CD14-positive monocyte (primary cell): ENCODE measurements at regions not wholly inside any gene's neighbourhood (a gene's known extent, or its start where the extent isn't known, plus 50 kb on each side); places are given as distances from the start of the nearest gene placed in this dataset.

Source experiments
- DNase-seq, 3 donors: peaks; one replicate each; pipeline ENCODE4 v3.0.0-alpha.2; 2011 to 2022
- H2AFZ ChIP-seq: 2 replicates; pipeline ENCODE4 v1.6.0; 2012; ENCODE audit warnings: mild to moderate bottlenecking, low read depth, low read length, inconsistent platforms; ENCODE audit not compliant: insufficient read depth, poor library complexity, severe bottlenecking
- H3K27ac ChIP-seq, 2 donors: 1 replicate in 1 of 2; 2 replicates in 1 of 2; pipeline ENCODE4 v1.5.1; 2012 to 2013; ENCODE audit warnings: low read length in 2 of 2, control low read depth in 1 of 2, inconsistent platforms in 1 of 2, low read depth in 1 of 2, mild to moderate bottlenecking in 1 of 2
- H3K27me3 ChIP-seq, 2 donors: one replicate each; pipeline versions ENCODE4 v1.6.0 to v1.6.1; 2011 to 2013; ENCODE audit warnings: low read length in 2 of 2; ENCODE audit not compliant: control insufficient read depth in 2 of 2, insufficient read depth in 2 of 2
- H3K36me3 ChIP-seq, 2 donors: replicated peaks in 1 of 2; 1 replicate in 1 of 2; 2 replicates in 1 of 2; pipeline versions ENCODE4 v1.5.1 to v1.6.1; 2012 to 2013; ENCODE audit warnings: low read length in 2 of 2, control low read depth in 1 of 2, inconsistent platforms in 1 of 2, mild to moderate bottlenecking in 1 of 2; ENCODE audit not compliant: insufficient read depth in 2 of 2, control insufficient read depth in 1 of 2
- H3K4me1 ChIP-seq, 2 donors: 1 replicate in 1 of 2; 2 replicates in 1 of 2; pipeline versions ENCODE4 v1.5.1 to v1.6.1; 2012 to 2013; ENCODE audit warnings: low read length in 2 of 2, control low read depth in 1 of 2, inconsistent platforms in 1 of 2, mild to moderate bottlenecking in 1 of 2, moderate library complexity in 1 of 2; ENCODE audit not compliant: insufficient read depth in 2 of 2, control insufficient read depth in 1 of 2
- H3K4me2 ChIP-seq: replicated peaks from 2 replicates; pipeline ENCODE3; 2012; ENCODE audit warnings: low read length, moderate library complexity, mild to moderate bottlenecking; ENCODE audit not compliant: poor library complexity, severe bottlenecking; ENCODE audit errors: extremely low read depth
- H3K4me3 ChIP-seq, 3 experiments: fragments of 200-600 bp in 1 of 3; sonication (generic) in 1 of 3; replicated peaks in 1 of 3; 1 replicate in 2 of 3; 2 replicates in 1 of 3; pipeline ENCODE4 v1.5.1; 2011 to 2013; ENCODE audit warnings: low read length in 3 of 3, mild to moderate bottlenecking in 3 of 3, control low read depth in 2 of 3, low read depth in 2 of 3, inconsistent platforms in 1 of 3, moderate library complexity in 1 of 3
- H3K79me2 ChIP-seq: 2 replicates; pipeline ENCODE4 v1.6.0; 2012; ENCODE audit warnings: mild to moderate bottlenecking, control low read depth, inconsistent platforms, low read length, moderate library complexity; ENCODE audit not compliant: insufficient read depth
- H3K9ac ChIP-seq: 2 replicates; pipeline ENCODE4 v1.6.0; 2017; ENCODE audit warnings: low read length, mild to moderate bottlenecking; ENCODE audit not compliant: insufficient read depth, poor library complexity, severe bottlenecking
- H3K9me3 ChIP-seq, 2 donors: replicated peaks in 1 of 2; 1 replicate in 1 of 2; 2 replicates in 1 of 2; pipeline versions ENCODE4 v1.5.1 to v1.6.1; 2012 to 2013; ENCODE audit warnings: low read length in 2 of 2, control low read depth in 1 of 2; ENCODE audit not compliant: control insufficient read depth in 1 of 2, insufficient read depth in 1 of 2
- H4K20me1 ChIP-seq: 2 replicates; pipeline ENCODE4 v1.6.0; 2012; ENCODE audit warnings: mild to moderate bottlenecking, low read length, control low read depth, moderate library complexity; ENCODE audit not compliant: insufficient read depth
- H3K27ac Mint-ChIP-seq, 7 donors: one replicate each; pipeline ENCODE4 v1.8.0; 2020; ENCODE audit warnings: mild to moderate bottlenecking in 7 of 7, mixed read lengths in 7 of 7, moderate library complexity in 6 of 7, inconsistent platforms in 2 of 7
- H3K27me3 Mint-ChIP-seq, 3 donors: one replicate each; pipeline ENCODE4 v1.8.0; 2021 to 2022; ENCODE audit warnings: low read depth in 3 of 3, mild to moderate bottlenecking in 3 of 3, mixed read lengths in 3 of 3, moderate library complexity in 3 of 3, inconsistent platforms in 1 of 3
- H3K36me3 Mint-ChIP-seq, 2 donors: one replicate each; pipeline ENCODE4 v1.8.0; 2020; ENCODE audit warnings: mixed read lengths in 2 of 2, inconsistent platforms in 1 of 2, mild to moderate bottlenecking in 1 of 2
- H3K4me1 Mint-ChIP-seq: one replicate; pipeline ENCODE4 v1.8.0; 2020; ENCODE audit warnings: mild to moderate bottlenecking, mixed read lengths
- H3K4me3 Mint-ChIP-seq, 2 donors: one replicate each; pipeline ENCODE4 v1.8.0; 2020; ENCODE audit warnings: mild to moderate bottlenecking in 2 of 2, mixed read lengths in 2 of 2, moderate library complexity in 1 of 2
- H3K9me3 Mint-ChIP-seq, 7 donors: one replicate each; pipeline ENCODE4 v1.8.0; 2020 to 2022; ENCODE audit warnings: mixed read lengths in 7 of 7, mild to moderate bottlenecking in 6 of 7, moderate library complexity in 6 of 7, inconsistent platforms in 2 of 7
- CTCF ChIP-seq: fragments of 200-600 bp; IDR thresholded peaks from one replicate; pipeline ENCODE4 v1.8.0; 2022; ENCODE audit warnings: antibody characterized with exemption, mild to moderate bottlenecking
- WGBS: methylation state at CpG from one replicate; pipeline ENCODE4 v1.1.5; 2013; ENCODE audit warnings: missing lambda C conversion rate; ENCODE audit not compliant: insufficient coverage; 5-methylcytosine and 5-hydroxymethylcytosine counted together
- intact Hi-C, 2 donors: fragments of 100-400 bp; cut with micrococcal nuclease; formaldehyde crosslinking; loops; one replicate each; pipeline versions ENCODE4 v1.15.0 to v1.15.1; 2023

- Mint-ChIP-seq H3K36me3 (peaks cover 0 to 3% of the 10 kb centered on the region in 2 donors), H3K27ac (no peak overlapping the region), H3K4me1 (no peaks in the 10 kb centered on the region), H3K4me3 (no peak overlapping the region), H3K9me3 (peaks cover 2 to 14% (median 5%) of the 10 kb centered on the region in 7 donors), H3K27me3 (no peaks in the 10 kb centered on the region)
- Histone ChIP-seq H3K4me1 (no peaks in the 10 kb centered on the region), H4K20me1 (no peaks in the 10 kb centered on the region), H3K36me3 (no peaks in the 10 kb centered on the region), H3K9ac (no peak overlapping the region), H3K9me3 (no peaks in the 10 kb centered on the region), H2AFZ (no peak overlapping the region), H3K4me2 (no peak overlapping the region), H3K79me2 (no peaks in the 10 kb centered on the region), H3K4me3 (no peak overlapping the region), H3K27me3 (no peaks in the 10 kb centered on the region), H3K27ac (no peak overlapping the region)
- intact Hi-C loops, result no loop called here
- no peak for TF ChIP-seq CTCF
- no peak for DNase-seq
- WGBS, result no CpG with 5 or more reads among the region's 1 CpG
These were observed 228.9 kb upstream of the CD180 start for GRCh38 chr5:67425514-67425913.

DNA sequence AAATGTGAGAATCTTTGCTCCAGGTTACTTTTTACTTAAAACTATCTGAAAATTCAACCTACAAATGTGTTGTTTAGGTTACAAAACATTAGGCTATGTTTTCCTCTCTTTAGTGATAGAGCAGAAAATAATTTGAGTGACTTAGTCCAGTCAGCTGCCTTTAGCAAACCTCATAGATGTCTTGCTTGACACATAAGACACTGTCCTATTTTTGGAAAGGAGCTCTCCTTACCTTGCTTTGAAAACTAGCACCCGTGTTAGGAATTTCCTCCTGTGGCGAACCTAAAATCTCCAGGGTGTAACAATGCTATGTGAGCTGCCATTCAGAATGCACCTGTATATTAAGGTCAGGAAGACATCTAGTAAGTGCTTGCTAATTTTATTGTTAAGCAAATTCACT, 221.2 kb upstream of the CD180 start:
- no peak for TF ChIP-seq CTCF
- Histone ChIP-seq H3K4me3 (no peak overlapping the region), H3K4me2 (no peak overlapping the region), H3K4me1 (no peaks in the 10 kb centered on the region), H3K9me3 (no peaks in the 10 kb centered on the region), H3K9ac (no peak overlapping the region), H4K20me1 (no peaks in the 10 kb centered on the region), H3K27ac (no peak overlapping the region), H3K27me3 (no peaks in the 10 kb centered on the region), H3K79me2 (no peaks in the 10 kb centered on the region), H3K36me3 (no peaks in the 10 kb centered on the region), H2AFZ (no peak overlapping the region)
- H3K4me3 Mint-ChIP-seq, result no peak overlapping the region
- WGBS, result 100% methylated on average over 1 of the region's 2 CpGs
- no peak for DNase-seq
- peaks cover 0 to 8% (median 2%) of the 10 kb centered on the region in 7 donors for H3K9me3 Mint-ChIP-seq
- no peak overlapping the region for H3K27ac Mint-ChIP-seq
- peaks cover 0 to 2% (median 0%) of the 10 kb centered on the region in 3 donors for H3K27me3 Mint-ChIP-seq
- intact Hi-C loops, result no loop called here
- peaks cover 0 to 3% of the 10 kb centered on the region in 2 donors for H3K36me3 Mint-ChIP-seq
- no peaks in the 10 kb centered on the region for H3K4me1 Mint-ChIP-seq
